ENCODE measurements at regions not wholly inside any gene's neighbourhood (a gene's known extent, or its start where the extent isn't known, plus 50 kb on each side); places are given as distances from the start of the nearest gene placed in this dataset.

GRCh38 chr5:68408345-68408871 is 192.9 kb downstream of the PIK3R1 start:
- no peak for DNase-seq

GRCh38 chr5:68409259-68409658 is 193.7 kb downstream of the PIK3R1 start:
- no peak for DNase-seq

GRCh38 chr5:68411161-68411560 is 195.6 kb downstream of the PIK3R1 start:
- DNase-seq, result no peak

GRCh38 chr5:68415177-68416085 is 199.9 kb downstream of the PIK3R1 start:
- no peak for DNase-seq

- no peak for DNase-seq
Measured at GRCh38 chr5:68416714-68417113, 201.2 kb downstream of the PIK3R1 start.

- no peak for DNase-seq
Measured at GRCh38 chr5:68418201-68418600, 202.6 kb downstream of the PIK3R1 start.

GRCh38 chr5:68418680-68419079 is 203.1 kb downstream of the PIK3R1 start:
- no peak for DNase-seq

- DNase-seq, result no peak
Measured at GRCh38 chr5:68419081-68419636, 203.6 kb downstream of the PIK3R1 start.

- DNase-seq, result no peak
Measured at GRCh38 chr5:68419637-68420452, 204.3 kb downstream of the PIK3R1 start.

- DNase-seq, result no peak
Measured at GRCh38 chr5:68420476-68421344, 205.2 kb downstream of the PIK3R1 start.

GRCh38 chr5:68421485-68422220 is 206.1 kb downstream of the PIK3R1 start:
- DNase-seq, result no peak

- DNase-seq, result no peak
Measured at GRCh38 chr5:68423154-68423811, 207.7 kb downstream of the PIK3R1 start.

GRCh38 chr5:68424799-68425537 is 209.4 kb downstream of the PIK3R1 start:
- DNase-seq, result no peak

- DNase-seq, result no peak
Measured at GRCh38 chr5:68426586-68426985, 211.0 kb downstream of the PIK3R1 start.

- DNase-seq, result no peak
Measured at GRCh38 chr5:68428231-68428811, 212.8 kb downstream of the PIK3R1 start.

GRCh38 chr5:68429510-68429909 is 214.0 kb downstream of the PIK3R1 start:
- no peak for DNase-seq

- no peak for DNase-seq
Measured at GRCh38 chr5:68430279-68430678, 214.7 kb downstream of the PIK3R1 start.

- no peak for DNase-seq
Measured at GRCh38 chr5:68431186-68431585, 215.6 kb downstream of the PIK3R1 start.

- DNase-seq, result no peak
Measured at GRCh38 chr5:68431601-68432337, 216.2 kb downstream of the PIK3R1 start.
